Cerebellar cortex (tissue), 1 donor: ENCODE measurements at regions not wholly inside any gene's neighbourhood (a gene's known extent, or its start where the extent isn't known, plus 50 kb on each side); places are given as distances from the start of the nearest gene placed in this dataset.

Source experiments
- DNase-seq: peaks from one replicate; pipeline ENCODE4 v3.0.0-alpha.2; 2015; ENCODE audit warnings: low spot score

DNA sequence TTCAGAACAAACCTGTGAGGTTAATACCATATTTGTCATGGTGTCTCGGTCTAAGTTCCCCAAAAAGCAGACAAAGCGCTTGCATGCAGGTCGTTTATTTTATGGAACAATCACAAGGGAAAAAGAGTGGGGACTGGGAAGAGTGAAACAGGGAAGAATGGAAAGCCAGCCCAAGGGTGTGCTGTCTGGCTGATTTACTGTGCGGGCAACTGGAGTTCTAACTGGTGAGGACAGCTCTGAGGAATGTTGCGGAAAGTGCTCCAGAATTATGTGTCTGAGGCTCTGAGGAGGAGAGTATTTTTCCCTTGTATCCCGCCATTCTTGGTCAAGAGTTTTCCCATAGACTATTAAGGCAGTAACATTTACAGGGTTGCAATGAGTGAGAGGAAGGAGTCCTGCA lies 465.4 kb downstream of the RMST start:
- no peak for DNase-seq

DNA sequence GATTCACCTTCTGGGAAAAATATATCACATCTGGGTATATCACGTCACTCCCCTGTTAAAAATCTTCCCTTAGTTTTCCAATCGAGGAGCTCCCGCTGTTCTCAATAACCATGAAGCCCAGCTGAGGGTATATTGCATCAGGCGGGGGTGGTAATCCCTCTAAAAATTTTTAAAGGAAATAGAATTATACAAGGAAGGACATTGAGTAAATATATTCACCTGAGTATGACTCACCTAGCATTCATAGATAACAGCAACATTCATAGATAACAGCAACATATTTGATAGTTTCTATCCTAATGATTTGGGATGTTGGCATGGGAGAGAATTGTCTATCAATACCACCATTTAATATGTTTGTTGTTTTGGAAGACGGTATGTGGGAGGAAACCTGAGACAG lies 473.6 kb downstream of the RMST start:
- DNase-seq = no peak

DNA sequence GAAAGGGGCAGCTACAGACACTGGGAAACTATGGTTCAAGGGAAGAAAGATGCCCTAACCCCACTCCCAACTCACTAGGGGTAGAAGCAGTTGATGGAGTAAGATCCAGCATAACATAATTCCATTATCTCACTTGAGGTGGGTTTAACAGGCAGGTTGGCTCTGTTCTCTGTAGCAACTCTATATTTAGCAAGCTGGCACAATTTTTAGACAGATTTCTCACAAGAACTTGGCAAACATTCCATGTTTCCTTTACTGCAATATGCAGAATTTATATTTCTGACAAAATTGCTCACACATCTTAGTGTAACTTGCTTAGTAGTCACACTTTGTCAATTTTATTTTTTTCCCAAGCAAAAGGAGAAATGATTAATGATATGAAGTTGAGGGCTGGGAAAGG lies 475.4 kb downstream of the RMST start:
- peak; percentile 13 for DNase-seq

DNA sequence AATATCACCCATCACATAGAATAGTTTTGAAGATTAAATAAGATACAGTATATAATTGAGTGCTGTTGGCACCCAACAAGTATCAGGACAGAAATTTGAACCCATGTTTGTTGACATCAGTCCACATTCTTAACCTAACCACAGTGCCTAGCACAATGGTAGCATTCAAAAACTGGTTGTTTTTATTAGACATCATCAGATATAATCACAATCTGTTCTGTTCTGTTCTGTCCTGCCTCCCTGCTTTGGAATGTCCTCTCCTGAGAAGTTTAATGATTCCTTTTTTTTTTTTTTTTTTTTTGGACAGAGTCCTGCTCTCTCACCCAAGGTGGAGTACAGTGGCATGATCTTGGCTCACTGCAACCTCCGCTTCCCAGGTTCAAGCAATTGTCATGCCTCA lies 476.6 kb downstream of the RMST start:
- no peak for DNase-seq

DNA sequence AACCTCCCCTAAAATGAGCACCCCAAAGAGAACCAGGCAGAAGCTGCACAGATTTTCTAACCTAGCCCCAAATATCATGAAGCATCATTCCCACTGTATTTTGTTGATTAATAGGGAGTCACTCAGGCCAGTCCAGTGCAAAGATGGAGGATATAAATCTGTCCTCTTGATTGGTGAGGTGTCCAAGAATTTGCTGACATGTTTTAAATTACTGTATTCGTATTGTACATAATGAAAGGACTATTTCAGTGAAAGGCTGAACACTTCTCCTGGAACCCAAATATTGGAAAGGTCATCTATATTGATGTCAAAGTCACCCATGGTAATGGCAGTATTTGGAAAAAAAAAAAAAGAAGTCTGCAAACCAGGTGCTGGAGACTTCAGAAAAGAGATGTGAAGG lies 477.5 kb downstream of the RMST start:
- no peak for DNase-seq

DNA sequence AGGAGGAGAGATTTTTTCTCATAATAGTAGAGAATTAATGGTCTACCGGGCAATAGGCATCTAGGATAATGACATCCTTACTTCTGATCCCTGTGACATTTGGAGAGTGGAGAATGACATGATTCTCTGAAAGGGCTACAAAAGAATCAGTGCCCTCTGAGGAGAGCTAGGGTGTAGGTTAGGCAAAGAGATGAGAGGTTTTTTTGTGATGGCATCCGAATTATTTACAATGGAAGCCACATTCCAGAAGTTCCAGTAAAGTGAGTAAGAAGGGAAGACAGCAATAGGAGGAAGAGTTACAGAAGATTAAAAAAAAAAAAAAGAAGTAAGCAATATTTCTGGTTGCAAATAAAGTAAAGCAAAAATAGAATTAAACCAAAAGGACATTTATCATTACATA lies 478.0 kb downstream of the RMST start:
- no peak for DNase-seq

DNA sequence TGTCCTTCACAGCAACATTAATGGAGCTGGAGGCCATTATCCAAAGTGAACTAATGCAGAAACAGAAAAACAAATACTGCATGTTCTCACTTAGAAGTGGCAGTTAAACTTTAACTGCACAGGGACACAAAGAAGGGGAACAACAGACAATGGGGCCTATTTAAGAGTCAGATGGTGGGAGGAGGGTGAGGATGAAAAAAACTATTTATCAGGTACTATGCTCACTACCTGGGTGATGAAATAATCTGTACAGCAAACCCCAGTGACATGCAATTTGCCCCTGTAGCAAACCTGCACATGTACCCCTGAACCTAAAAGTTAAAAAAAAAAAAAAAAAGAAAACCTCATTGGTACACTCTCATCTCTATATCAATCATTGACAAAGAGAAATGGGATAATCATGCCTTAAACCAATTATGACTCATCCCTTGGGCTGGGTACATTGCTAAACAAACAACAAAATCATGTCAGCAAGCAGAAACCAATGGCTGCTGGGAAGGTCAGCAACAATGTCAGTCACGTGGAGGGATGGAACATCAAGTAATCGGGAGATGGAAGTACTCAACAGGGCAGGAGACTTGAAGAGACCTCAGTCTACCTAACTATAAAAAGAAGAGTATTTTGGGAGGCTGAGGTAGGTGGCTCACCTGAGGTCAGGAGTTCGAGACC lies 479.2 kb downstream of the RMST start:
- DNase-seq = no peak

DNA sequence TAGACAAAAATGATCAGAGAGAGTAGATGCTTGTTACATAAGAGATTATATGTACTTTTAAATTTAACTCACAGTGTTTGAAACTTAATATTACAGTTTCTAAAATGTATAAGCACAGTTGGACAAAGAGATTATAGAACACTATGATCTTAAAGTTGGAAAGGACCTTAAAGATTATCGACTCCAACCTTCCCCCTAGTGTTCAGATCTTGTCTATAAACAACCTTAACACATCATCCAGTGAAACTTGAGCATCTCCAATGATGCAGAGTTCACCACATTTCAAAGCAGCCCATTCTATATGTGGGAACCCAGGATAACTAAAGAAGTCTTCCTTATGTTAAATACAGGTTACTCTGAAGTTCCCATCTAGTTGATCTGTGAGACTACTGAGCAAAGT lies 480.8 kb downstream of the RMST start:
- DNase-seq = no peak

DNA sequence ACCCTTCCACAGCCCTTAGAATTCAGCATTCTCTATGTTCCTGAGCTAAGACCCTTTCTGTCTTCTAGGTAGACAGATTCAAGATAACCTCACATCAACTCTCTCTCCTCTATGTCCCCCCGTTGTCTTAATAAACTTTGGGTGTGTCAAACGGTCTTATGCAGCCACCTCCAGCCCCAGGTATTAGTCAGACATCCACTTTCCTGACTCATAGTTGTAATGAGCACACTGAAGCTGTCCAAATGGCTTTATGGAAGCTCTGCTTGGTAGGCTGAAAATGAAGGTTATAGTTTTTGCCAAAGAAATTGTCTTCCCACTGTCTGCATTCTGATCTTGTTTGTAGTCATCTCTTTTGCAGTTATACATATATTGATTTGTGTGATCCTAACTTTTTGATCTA lies 482.0 kb downstream of the RMST start:
- DNase-seq = no peak

DNA sequence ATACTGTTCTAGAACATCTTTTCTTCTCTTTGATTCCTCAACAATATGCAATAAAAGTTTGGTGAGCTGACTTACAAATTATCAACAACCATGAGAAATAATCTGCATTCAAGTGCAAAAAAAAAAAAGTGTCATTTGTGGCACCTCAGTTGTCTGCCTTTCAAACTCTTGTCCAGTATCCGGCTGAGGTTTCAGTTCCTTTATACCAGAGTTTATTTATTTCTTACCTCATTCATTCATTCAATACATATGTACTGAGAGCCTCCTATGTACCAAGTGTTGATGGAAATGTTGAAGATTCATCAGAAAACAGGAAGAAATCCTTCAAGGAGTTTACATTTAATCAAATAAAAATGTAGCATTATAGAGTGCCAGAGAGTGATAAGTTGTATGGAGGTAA lies 484.1 kb downstream of the RMST start:
- DNase-seq = no peak

DNA sequence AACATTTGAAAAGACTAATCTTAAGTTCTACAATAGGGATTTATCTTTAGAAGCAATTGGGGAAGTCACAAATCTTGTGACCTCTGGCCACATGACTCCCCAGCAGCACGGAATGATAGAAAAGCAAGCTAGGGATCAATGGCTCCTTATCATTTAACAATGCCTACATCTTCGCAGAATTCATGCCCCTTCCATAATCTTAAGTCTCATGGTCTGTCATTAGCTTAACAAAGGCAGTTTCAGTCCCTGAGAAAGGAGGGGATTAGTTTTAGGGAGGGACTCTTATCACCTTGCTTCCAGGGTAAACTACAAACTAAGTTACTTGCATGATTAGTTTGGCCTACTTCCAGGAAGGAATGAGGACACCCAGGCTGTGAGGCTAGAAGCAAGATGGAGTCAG lies 486.0 kb downstream of the RMST start:
- DNase-seq = no peak

DNA sequence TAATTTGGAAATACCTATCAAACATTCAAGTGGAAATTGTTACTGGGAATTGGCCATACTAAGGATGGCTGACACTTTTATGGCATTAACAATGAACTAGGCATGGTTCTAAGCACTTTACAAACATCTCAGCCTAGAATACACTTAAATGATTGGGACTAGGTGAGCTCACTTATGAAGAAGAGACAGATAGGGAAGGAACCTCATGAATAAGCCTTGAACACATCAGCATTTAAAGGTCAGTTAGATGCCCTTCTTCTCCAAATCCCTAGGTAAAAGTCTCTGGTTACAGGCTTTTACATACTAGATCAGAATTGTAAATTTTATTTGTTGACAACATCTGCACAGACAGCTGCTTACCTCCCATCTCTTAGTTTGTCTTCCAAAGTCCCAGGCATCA lies 488.6 kb downstream of the RMST start:
- DNase-seq = no peak

DNA sequence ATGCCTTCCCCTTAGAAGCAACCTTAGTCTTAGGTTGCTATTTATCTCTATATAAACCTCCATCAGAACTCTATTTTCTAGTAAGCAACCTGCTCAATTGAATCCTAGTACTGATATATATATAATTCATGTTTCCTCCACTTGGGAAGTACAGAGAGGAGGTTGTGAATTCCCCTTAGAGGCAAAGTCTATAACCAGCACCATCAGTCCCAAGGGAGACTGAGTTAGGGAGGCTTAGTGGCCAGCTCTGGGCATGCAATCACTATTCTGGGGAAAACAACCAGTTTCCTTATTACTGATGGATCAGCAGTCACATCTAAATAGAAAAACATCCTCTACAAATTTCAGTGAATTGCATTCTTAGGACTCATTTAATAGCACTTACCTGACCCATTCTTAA lies 489.1 kb downstream of the RMST start:
- DNase-seq = no peak

DNA sequence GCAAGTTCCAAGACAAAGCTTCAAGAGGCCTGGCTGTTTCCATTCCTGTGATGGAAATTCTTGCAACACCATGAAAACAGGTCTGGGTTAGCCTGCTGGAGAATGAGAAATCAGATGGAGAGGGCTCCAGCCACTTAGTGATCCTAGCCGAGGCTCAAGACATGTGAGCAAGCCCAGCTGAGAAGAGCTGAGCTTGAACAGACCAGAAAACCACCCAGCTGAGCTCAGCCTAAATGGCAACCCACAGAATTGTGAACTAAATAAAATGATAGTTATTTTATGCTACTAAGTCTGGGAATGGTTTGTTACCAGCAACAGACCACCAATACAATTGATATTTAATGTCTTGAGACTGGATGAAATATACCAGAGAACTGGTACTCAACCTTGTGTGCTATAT lies 494.5 kb downstream of the RMST start:
- no peak for DNase-seq

DNA sequence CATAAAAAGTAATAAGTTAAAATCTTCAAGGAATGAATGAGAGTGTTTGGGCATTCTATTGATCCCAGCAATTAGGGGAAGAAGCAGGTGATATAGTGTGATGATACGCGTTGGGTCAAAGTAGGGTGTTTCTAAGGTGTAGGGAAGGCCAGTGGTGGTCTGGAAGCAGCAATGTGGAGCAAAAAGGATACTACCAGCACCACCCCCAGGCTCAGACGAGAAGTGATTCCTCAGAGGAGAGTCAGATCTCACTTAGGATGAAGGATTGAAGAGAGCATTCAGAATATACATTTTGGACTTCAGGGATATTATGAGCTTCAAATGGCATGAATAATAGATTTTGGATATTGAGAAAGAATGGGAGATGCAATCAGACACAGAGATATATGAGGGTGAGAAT lies 497.6 kb downstream of the RMST start:
- DNase-seq = no peak

DNA sequence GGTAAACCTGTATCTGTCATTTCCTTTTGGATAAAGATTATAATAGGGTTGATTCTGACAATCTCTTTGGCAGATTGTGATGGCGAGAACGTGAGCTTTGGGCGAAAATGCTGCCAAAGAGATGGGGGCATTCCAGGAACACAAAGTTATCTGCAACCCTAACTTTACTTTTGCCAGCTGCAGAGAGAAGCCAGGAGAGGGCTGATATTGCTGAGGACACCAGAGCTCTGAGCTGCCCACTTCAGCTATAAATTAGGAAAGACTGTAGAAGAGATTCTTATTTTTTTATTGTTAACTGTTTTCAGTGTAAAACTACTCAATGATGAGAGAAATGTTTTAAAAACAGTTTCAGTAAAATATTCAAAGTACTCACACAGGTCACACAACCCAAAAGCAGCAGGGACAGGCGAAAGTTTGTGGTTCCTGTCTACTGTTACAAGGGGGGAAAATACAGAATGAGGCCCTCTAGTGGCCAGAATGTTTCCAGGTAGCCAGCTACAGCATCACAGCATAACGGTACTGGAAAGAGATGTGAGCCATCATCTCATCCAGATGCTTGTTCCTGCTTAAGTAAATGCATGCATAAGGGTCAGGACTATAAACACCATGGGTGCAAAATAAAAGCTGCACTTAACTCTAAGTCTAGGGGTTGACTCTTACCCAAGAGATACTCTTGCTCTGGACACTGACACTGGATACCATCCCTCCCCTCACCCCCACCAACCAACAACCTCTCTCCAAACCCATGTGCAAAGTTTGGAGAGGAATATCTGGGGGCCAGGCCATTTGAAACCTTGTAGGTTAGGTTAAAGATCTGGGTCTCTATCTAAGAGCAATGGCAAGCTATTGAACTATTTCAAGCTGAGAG lies 498.4 kb downstream of the RMST start:
- peak; percentile 16 for DNase-seq

DNA sequence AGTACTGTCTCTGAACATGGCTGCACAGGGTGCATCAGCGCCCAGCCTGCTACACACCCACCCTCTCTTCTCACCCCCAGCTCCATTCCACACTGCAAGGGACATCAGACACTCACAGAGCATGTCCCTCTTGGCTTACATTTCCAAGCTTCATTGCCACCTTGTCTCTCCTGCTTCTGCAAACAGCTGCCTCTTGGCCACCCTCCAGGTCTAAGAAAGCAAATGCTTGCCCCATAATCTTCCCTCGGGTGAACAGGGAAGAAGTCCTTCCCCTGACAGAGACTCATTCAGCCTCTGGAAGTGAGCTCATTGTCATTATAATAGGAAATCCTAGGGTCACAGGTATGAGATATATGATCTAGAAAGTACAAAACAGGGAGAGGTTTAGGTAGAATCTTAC lies 505.2 kb downstream of the RMST start:
- no peak for DNase-seq

DNA sequence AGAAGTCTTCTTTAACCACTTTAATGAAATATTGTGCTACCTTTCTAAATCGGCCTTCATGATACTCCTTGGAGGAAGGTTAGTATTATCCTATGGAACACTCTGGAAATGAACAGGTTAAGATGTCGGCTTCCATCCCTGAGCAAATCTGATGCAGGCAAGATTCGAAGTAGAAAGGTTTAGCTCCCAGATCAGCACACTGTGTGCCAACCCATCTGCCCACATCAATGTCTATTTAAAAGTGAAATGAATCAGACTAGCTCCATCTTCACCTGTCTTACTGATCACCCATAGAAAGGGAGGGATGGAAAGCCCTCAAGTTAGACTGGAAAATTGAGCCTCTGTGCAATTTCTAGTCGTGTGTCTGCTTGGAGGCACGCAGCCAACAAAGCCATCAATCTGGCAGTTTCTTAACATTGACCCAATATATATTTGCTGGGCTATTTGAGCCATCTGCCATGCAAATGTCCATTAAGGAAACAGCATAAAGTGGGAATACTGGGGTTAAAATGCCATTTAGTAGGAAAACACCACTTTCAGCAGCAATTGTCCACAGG lies 506.1 kb downstream of the RMST start:
- DNase-seq = peak; percentile 7

DNA sequence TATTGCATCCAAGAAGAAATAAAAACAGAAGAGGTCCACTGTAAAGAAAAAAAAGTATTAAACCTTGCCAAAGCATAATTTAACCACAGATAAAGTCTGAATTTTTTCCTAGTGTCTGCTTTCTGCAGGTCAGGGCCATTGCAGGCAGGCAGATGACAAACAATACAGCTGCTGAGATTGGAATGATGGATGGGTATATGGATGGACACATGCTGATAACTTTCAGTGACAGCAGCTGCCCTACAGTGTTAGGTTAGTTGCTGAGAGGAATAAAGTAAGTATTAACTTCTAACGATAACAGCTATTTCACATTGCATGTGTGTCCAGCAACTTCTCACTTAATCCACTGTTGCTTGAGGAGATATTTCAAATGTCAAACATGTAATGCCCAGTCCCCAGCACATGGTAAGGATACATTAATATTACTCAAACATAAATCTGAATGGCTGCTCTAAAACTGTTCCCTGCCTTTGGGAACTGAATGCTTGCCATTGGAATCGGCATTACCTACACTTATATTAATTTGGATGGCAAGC lies 515.3 kb downstream of the RMST start:
- no peak for DNase-seq

DNA sequence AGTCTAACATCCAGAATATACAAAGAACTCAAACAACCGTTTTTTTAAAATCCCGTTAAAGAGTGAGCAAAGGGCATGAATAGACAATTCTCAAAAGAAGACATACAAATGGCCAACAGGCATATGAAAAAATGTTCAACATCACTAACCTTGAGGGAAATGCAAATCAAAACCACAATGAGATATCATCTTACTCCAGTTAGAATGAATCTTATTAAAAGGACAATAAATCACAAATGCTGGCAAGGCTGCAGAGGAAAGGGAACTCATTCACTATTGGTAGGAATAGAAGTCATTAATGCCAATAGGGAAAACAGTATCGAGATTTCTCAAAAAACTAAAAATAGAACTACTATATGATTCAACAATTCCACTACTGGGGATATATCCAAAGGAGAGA lies 520.1 kb downstream of the RMST start:
- DNase-seq = no peak

DNA sequence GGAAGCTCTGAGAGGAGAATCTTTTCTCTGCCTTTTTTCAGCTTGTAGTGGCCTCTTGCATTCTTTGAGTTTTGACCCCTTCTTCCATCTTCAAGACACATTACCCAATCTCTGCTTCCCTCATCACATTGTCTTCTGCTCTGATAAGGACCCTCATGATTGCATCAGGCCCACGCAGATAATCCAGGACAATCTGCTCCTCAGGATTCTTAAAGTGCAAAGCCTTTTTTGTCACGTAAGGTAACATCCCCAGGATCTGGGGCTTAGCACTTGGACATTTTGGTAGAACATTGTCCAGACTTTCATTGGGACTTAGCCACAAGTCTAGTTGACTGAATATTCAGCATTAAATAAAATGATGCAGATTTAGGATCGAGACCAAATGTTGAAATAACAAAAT lies 521.2 kb downstream of the RMST start:
- DNase-seq = no peak

DNA sequence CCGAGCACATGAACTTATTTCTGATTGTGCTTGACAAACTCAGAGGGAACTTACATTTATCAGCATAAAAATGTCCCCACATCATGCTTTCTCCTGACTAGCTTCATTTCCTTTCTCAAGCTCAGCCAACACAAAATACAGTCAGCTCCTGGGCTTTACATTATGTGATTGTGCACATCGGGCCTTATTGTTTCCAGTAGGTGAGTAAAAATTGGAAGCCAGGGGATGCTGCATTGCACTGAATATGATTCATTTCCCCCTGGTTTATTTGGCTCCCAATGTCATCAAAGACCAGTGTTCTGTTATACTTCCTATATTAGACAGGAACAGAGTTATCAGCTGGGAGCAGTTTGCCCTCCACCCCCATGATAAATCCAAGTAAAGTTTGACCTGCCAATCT lies 521.8 kb downstream of the RMST start:
- DNase-seq = no peak

DNA sequence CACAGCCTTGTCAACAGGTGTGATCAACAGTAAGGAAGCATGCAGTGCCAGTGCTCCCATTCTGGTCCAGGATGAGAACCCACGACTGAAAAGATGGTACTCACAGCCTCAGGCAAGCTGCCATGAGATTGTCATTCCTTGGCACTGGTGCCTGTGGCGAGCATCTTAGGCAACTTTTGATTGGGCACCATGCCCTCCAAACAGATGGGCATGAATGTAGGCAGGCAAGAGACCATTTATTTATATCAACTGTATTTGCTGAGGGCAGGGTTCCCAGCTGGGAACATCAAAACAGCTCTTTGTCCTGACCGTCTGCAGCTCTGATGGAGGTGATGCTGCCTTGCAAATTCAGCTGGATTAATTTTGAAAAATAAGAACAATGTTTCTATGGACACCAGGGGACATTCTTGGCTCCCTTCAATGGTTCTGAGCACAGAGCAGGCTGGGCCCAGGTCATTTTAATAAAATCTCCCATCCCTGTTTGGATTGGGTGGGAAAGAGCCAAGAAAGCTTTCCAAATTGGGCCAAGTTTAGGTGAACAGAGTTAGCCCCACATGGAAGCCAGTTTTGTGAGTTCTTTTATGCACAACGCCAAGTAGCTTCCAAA lies 522.5 kb downstream of the RMST start:
- DNase-seq = peak; percentile 41
